CD8-positive, alpha-beta memory T cell (primary cell): ENCODE measurements at regions not wholly inside any gene's neighbourhood (a gene's known extent, or its start where the extent isn't known, plus 50 kb on each side); places are given as distances from the start of the nearest gene placed in this dataset.

Source experiments
- CTCF ChIA-PET: fragments of 350-600 bp; sonication (Branson Sonifier 250); formaldehyde crosslinking; loops from one replicate; lab custom pipeline; 2021; ENCODE audit warnings: antibody characterized with exemption; lab: Charles Lee
- POLR2A ChIA-PET: fragments of 350-600 bp; sonication (Branson Sonifier 250); formaldehyde crosslinking; loops from one replicate; lab custom pipeline; 2021; ENCODE audit warnings: antibody characterized with exemption; lab: Charles Lee
- DNase-seq, 5 donors: peaks; one replicate each; pipeline versions ENCODE4 v3.0.0 to v3.0.0-alpha.2; 2020 to 2022; ENCODE audit warnings: mixed read lengths in 1 of 5
- H3K27ac ChIP-seq: one replicate; pipeline ENCODE4 v1.7.0; 2013; ENCODE audit warnings: low read depth, mild to moderate bottlenecking, low read length, moderate library complexity
- H3K27me3 ChIP-seq: 2 replicates; pipeline ENCODE4 v1.7.0; 2013; ENCODE audit warnings: low read length, mild to moderate bottlenecking; ENCODE audit not compliant: insufficient read depth, poor library complexity, severe bottlenecking
- H3K36me3 ChIP-seq: 2 replicates; pipeline ENCODE4 v1.7.0; 2013; ENCODE audit warnings: mild to moderate bottlenecking, low read length, moderate library complexity; ENCODE audit not compliant: insufficient read depth
- H3K4me1 ChIP-seq: 2 replicates; pipeline ENCODE4 v1.7.0; 2013; ENCODE audit warnings: mild to moderate bottlenecking, low read length, moderate library complexity; ENCODE audit not compliant: insufficient read depth
- H3K4me3 ChIP-seq: 2 replicates; pipeline ENCODE4 v1.7.0; 2013; ENCODE audit warnings: mild to moderate bottlenecking, low read length
- H3K9me3 ChIP-seq: 2 replicates; pipeline ENCODE4 v1.7.0; 2013; ENCODE audit warnings: mild to moderate bottlenecking, low read length
- H3K27ac Mint-ChIP-seq, 8 donors: one replicate each; pipeline ENCODE4 v1.8.0; 2020 to 2021; ENCODE audit warnings: mixed read lengths in 8 of 8, mild to moderate bottlenecking in 6 of 8, inconsistent platforms in 3 of 8, moderate library complexity in 3 of 8
- H3K27me3 Mint-ChIP-seq, 2 donors: one replicate each; pipeline ENCODE4 v1.8.0; 2020 to 2021; ENCODE audit warnings: mixed read lengths in 2 of 2, mild to moderate bottlenecking in 1 of 2, moderate library complexity in 1 of 2
- H3K36me3 Mint-ChIP-seq, 3 donors: one replicate each; pipeline ENCODE4 v1.8.0; 2020 to 2021; ENCODE audit warnings: mixed read lengths in 3 of 3, inconsistent platforms in 1 of 3, mild to moderate bottlenecking in 1 of 3
- H3K4me1 Mint-ChIP-seq, 3 donors: one replicate each; pipeline ENCODE4 v1.8.0; 2020 to 2021; ENCODE audit warnings: mixed read lengths in 3 of 3, inconsistent platforms in 1 of 3, mild to moderate bottlenecking in 1 of 3
- H3K4me3 Mint-ChIP-seq, 7 donors: one replicate each; pipeline ENCODE4 v1.8.0; 2020 to 2021; ENCODE audit warnings: mixed read lengths in 7 of 7, mild to moderate bottlenecking in 6 of 7, moderate library complexity in 4 of 7, inconsistent platforms in 2 of 7
- H3K9me3 Mint-ChIP-seq, 5 donors: one replicate each; pipeline ENCODE4 v1.8.0; 2020 to 2022; ENCODE audit warnings: mixed read lengths in 5 of 5, mild to moderate bottlenecking in 3 of 5, moderate library complexity in 2 of 5, inconsistent platforms in 1 of 5

DNA sequence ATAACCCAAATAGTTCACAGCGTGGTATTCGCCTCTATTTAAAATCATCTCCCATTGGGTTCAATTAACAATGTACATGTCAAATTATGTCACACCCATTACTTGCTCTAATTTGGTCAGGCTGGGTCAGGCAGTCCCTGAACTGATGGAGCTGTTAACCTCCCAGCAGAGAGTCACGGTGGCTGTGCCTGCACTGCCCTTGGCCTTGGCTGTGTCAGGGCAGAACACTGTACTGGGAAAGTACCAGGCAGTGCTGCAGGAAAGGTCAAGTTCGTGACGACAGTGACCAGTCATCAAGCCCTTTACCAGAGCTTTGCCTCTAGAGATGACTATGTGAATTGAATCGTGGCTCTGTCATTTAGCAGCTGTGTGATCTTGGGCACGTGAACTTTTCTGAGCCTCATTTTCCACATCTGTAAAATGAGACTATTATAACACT lies 100.0 kb downstream of the ARF6 start:
- peaks cover 7 to 44% (median 22%) of the 10 kb centered on the region in 3 donors for H3K4me1 Mint-ChIP-seq
- no peak overlapping the region for H3K4me3 ChIP-seq
- no peak for DNase-seq
- no peak overlapping the region for H3K27ac ChIP-seq
- CTCF ChIA-PET, result interaction anchor here (0.9 to 1.4 kb wide), 4 partner anchors 8 to 139 kb away, joined by 3 to 5 read pairs (median 4); no protein-coding TSS in a partner anchor
- POLR2A ChIA-PET, result interaction anchor here (0.5 to 1.1 kb wide), 4 partner anchors 9 to 93 kb away, joined by 3 read pairs; no protein-coding TSS in a partner anchor
- H3K27me3 ChIP-seq, result no peaks in the 10 kb centered on the region
- peaks cover 0 to 4% (median 0%) of the 10 kb centered on the region in 3 donors for H3K36me3 Mint-ChIP-seq
- H3K4me3 Mint-ChIP-seq, result no peak overlapping the region
- no peaks in the 10 kb centered on the region for H3K27me3 Mint-ChIP-seq
- H3K4me1 ChIP-seq, result peaks cover 7% of the 10 kb centered on the region
- H3K36me3 ChIP-seq, result no peaks in the 10 kb centered on the region
- no peaks in the 10 kb centered on the region for H3K9me3 Mint-ChIP-seq
- H3K9me3 ChIP-seq, result no peaks in the 10 kb centered on the region
- H3K27ac Mint-ChIP-seq, result peak overlapping the region in 1 of 8 donors; percentile 23

DNA sequence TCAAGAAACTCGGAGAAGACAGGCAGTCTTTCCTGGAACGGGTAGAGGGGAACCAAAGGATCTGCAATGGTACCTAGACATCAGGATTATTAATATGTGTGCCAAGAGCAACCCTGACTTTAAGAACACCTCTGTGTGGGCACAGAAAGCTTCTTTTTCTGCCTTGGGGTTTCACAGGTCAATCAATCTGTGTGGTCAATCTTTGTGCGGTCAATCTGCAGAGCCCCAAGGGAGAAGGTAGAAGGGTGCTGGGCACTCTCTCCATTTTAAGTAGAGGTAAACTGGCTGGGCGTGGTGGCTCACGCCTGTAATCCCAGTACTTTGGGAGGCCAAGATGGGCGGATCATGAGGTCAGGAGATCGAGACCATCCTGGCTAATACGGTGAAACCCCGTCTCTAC lies 100.7 kb downstream of the ARF6 start:
- ChIA-PET CTCF (interaction anchor here (1.2 to 1.7 kb wide), 5 partner anchors 7 to 140 kb away, joined by 3 to 5 read pairs (median 3); partner anchors contain the start of gene ARF6), POLR2A (interaction anchor here (0.9 to 1.1 kb wide), 2 partner anchors 13 to 82 kb away, joined by 3 read pairs; no protein-coding TSS in a partner anchor)
- Histone ChIP-seq H3K4me1 (peaks cover 13% of the 10 kb centered on the region), H3K36me3 (no peaks in the 10 kb centered on the region), H3K4me3 (no peak overlapping the region), H3K27ac (no peak overlapping the region), H3K9me3 (no peaks in the 10 kb centered on the region), H3K27me3 (no peaks in the 10 kb centered on the region)
- no peak for DNase-seq
- H3K9me3 Mint-ChIP-seq, result no peaks in the 10 kb centered on the region
- H3K4me3 Mint-ChIP-seq, result no peak overlapping the region
- no peaks in the 10 kb centered on the region for H3K27me3 Mint-ChIP-seq
- peaks cover 0 to 4% (median 0%) of the 10 kb centered on the region in 3 donors for H3K36me3 Mint-ChIP-seq
- H3K4me1 Mint-ChIP-seq, result peaks cover 12 to 45% (median 28%) of the 10 kb centered on the region in 3 donors
- H3K27ac Mint-ChIP-seq, result peak overlapping the region in 1 of 8 donors; percentile 43

DNA sequence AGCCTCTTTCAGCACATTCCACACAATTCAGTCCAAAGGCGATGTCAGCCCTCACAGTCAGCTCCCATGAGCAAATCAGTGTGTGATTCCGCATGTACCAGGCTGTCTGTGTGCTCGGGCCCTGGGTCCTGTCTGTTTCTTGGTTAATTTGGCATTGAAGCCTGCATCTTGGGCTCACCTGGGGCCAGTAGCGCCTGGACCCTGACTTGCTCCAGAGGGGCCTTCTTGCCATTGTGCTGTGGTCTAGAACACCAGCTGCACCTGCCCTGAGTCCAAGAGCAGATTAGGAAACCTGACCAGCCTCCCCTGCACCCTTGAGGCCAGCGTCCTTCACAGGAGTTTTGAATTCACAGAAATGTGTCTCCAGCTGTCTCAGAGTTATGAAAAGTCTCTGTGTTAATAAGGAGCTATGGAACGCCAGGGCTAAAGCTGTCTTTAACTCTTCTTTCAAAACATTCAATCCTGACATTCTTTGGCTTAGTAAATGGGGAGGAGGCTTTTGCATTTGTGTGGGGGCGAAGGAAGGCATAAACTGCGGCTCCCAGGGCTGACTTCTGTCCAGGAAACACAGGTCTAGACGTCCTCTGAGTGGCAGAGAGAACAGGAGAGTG lies 102.2 kb downstream of the ARF6 start:
- Histone ChIP-seq H3K27me3 (no peaks in the 10 kb centered on the region), H3K4me1 (peaks cover 27% of the 10 kb centered on the region), H3K9me3 (no peaks in the 10 kb centered on the region), H3K4me3 (no peak overlapping the region), H3K27ac (no peak overlapping the region), H3K36me3 (no peaks in the 10 kb centered on the region)
- Mint-ChIP-seq H3K4me1 (peaks cover 26 to 55% (median 41%) of the 10 kb centered on the region in 3 donors), H3K27ac (peak overlapping the region in 3 of 8 donors; percentile 31 to 55 (median 47)), H3K4me3 (no peak overlapping the region), H3K27me3 (no peaks in the 10 kb centered on the region), H3K36me3 (peaks cover 0 to 2% (median 0%) of the 10 kb centered on the region in 3 donors), H3K9me3 (no peaks in the 10 kb centered on the region)
- CTCF ChIA-PET, result interaction anchor here (1.7 kb wide), 1 partner anchor 115 kb away, joined by 3 read pairs; no protein-coding TSS in a partner anchor
- POLR2A ChIA-PET, result no interaction called here
- DNase-seq, result no peak

DNA sequence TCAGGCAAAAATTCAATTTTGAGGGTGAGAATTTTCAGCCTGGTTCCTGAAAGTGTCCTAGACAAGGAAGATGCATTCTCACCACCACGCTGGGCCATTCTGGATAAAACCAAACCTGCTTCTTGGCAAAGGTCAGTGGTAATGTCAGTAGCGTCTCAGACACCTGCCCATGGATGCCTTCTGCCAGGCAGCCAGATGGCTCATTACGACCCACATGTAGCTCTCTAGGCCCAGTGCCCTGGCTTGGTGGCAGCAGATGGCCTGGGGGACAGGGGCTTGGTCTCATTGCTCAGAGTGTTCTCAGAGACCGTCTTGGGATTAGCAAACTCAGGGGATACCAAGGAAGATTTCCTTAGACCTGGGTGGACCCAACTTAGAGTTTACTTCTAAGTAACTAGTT lies 105.1 kb downstream of the ARF6 start:
- ChIA-PET POLR2A (interaction anchor here (6.1 kb wide), 1 partner anchor 64 kb away, joined by 85 read pairs; no protein-coding TSS in a partner anchor), CTCF (interaction anchor here (1.4 to 7.5 kb wide), 4 partner anchors 21 to 145 kb away, joined by 5 to 82 read pairs (median 19); partner anchors contain the start of gene NEMF)
- H3K27me3 Mint-ChIP-seq, result peaks cover 0 to 1% of the 10 kb centered on the region in 2 donors
- Histone ChIP-seq H3K4me1 (peaks cover 51% of the 10 kb centered on the region), H3K9me3 (no peaks in the 10 kb centered on the region), H3K27ac (no peak overlapping the region), H3K27me3 (no peaks in the 10 kb centered on the region), H3K4me3 (no peak overlapping the region), H3K36me3 (no peaks in the 10 kb centered on the region)
- DNase-seq, result no peak
- H3K4me1 Mint-ChIP-seq, result peaks cover 52 to 73% (median 57%) of the 10 kb centered on the region in 3 donors
- H3K9me3 Mint-ChIP-seq, result no peaks in the 10 kb centered on the region
- H3K27ac Mint-ChIP-seq, result peak overlapping the region; percentile 24 to 100 (median 94)
- peak overlapping the region in 1 of 7 donors; percentile 12 for H3K4me3 Mint-ChIP-seq
- no peaks in the 10 kb centered on the region for H3K36me3 Mint-ChIP-seq

DNA sequence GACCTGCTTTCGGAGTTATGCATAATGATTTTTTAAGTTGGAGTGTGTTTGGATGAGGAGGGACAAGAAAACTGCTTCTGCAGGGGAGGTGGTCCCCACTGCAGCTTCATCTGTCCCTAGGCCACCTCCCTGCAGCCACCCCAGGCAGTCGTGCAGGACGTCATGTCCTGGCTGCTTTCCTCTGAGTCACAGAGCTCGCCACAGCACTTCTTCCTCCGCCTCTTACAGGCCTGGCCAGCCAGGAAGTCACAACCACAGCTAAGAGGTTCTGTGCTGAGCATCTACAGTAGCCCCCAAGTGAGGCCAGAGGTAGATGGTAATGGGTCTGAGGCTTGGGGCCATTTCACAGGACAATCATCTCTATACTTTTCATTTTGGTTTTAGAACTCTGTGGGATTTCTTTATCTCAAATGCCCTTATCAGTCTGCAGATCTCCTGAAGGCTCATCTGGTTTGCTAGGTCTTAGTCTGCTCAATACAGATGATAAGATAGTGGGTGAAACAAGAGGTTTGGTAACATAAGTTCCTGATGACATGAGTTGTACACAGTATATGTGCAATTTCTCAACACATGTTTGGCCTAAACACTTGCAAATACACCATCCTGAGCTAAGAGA lies 106.4 kb downstream of the ARF6 start:
- H3K4me1 Mint-ChIP-seq, result peaks cover 59 to 81% (median 67%) of the 10 kb centered on the region in 3 donors
- H3K9me3 ChIP-seq, result no peaks in the 10 kb centered on the region
- peaks cover 61% of the 10 kb centered on the region for H3K4me1 ChIP-seq
- no peaks in the 10 kb centered on the region for H3K27me3 ChIP-seq
- peak overlapping the region; percentile 61 for H3K4me3 ChIP-seq
- H3K36me3 Mint-ChIP-seq, result no peaks in the 10 kb centered on the region
- peak overlapping the region; percentile 79 to 93 (median 85) for H3K4me3 Mint-ChIP-seq
- ChIA-PET POLR2A (interaction anchor here (0.9 to 6.1 kb wide), 10 partner anchors 8 to 136 kb away, joined by 3 to 85 read pairs (median 13); partner anchors contain the start of gene ARF6), CTCF (interaction anchor here (1.1 to 7.5 kb wide), 13 partner anchors 19 to 147 kb away, joined by 3 to 163 read pairs (median 15); partner anchors contain the start of gene NEMF)
- no peaks in the 10 kb centered on the region for H3K36me3 ChIP-seq
- no peaks in the 10 kb centered on the region for H3K9me3 Mint-ChIP-seq
- peak; percentile 43 to 90 (median 70) for DNase-seq
- H3K27ac ChIP-seq, result peak overlapping the region; percentile 100
- H3K27ac Mint-ChIP-seq, result peak overlapping the region; percentile 95 to 100 (median 99)
- peaks cover 0 to 1% of the 10 kb centered on the region in 2 donors for H3K27me3 Mint-ChIP-seq

DNA sequence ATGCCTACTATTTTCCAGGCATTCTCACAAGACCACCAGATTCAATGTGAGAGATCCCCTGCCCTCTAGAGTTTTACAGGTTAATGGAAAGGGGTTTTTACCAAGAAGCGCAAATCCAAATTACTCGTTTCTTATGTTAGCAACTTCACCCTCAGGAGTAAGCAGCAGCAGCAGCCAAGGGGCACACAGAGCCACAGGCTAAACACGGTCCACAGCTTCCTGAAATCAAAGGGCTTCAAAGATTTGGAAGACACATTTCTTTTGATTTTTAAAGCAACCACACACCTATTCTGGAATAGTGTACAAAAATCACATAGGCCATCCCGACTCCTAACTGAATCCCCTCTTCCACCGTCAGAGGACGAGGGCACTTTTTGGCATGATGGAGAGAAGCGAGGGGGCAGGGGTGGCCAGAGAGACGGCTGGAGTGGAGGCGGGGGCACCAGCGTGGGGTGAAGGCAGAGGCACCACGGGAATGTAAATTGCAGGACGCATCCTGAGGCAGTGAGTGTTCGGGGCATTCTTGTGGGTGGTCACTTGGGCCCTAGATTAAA lies 107.0 kb downstream of the ARF6 start:
- H3K4me3 Mint-ChIP-seq, result peak overlapping the region; percentile 79 to 93 (median 85)
- CTCF ChIA-PET, result interaction anchor here (0.7 to 7.5 kb wide), 20 partner anchors 20 to 148 kb away, joined by 3 to 163 read pairs (median 6); partner anchors contain the start of genes ARF6 and NEMF

DNA sequence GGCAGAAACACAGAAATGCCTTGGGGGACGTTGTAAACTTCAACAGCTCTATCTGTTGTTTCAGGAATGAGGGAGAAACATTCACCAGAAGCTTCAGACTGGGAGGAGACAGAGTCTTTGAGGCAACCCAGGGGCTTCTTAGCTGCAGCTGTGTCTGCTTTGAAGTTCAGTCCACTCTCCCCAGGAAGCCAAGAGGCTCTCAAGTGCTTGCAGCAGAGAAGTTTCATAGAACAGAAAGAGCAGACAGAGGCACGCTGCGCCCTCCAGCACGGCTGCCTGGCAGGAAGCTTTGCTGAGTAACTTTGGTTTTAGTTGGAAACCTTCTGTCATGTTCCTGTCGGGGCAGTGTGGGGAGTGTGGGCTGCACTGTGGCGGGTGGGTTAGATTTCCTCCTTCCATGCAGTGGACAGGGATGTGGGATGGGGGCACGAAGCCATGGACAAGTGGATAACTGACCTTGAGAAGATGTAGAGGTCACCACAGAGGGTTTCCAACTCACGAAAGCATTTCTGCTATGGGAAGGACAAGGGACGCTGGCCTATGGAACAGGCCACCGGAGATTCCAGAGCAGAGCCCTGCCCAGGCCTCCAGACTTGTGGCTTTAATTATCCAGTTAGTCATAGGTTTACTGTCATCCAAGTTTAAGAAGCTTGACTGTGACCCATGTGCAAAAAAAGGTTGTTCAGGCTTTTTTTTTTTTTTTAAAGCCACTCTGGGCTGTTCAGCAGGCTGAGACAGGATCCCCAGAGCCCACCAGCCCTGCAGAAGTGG lies 107.7 kb downstream of the ARF6 start:
- Mint-ChIP-seq H3K4me3 (peak overlapping the region; percentile 79 to 93 (median 85)), H3K27ac (peak overlapping the region; percentile 95 to 100 (median 99)), H3K4me1 (peaks cover 63 to 83% (median 74%) of the 10 kb centered on the region in 3 donors), H3K9me3 (no peaks in the 10 kb centered on the region), H3K27me3 (peaks cover 0 to 1% of the 10 kb centered on the region in 2 donors), H3K36me3 (no peaks in the 10 kb centered on the region)
- Histone ChIP-seq H3K36me3 (no peaks in the 10 kb centered on the region), H3K9me3 (no peaks in the 10 kb centered on the region), H3K4me1 (peaks cover 61% of the 10 kb centered on the region), H3K4me3 (peak overlapping the region; percentile 61), H3K27ac (peak overlapping the region; percentile 100), H3K27me3 (no peaks in the 10 kb centered on the region)
- DNase-seq, result peak; percentile 56 to 84 (median 68)
- ChIA-PET POLR2A (interaction anchor here (0.6 to 6.1 kb wide), 18 partner anchors 21 to 148 kb away, joined by 3 to 85 read pairs (median 11); partner anchors contain the start of genes ARF6 and NEMF), CTCF (interaction anchor here (0.7 to 7.5 kb wide), 23 partner anchors 8 to 367 kb away, joined by 3 to 163 read pairs (median 6); partner anchors contain the start of genes ARF6 and NEMF)

More for the DNA sequence above, 107.0 kb downstream of the ARF6 start:
- peak overlapping the region; percentile 100 for H3K27ac ChIP-seq
- Mint-ChIP-seq H3K9me3 (no peaks in the 10 kb centered on the region), H3K27ac (peak overlapping the region; percentile 95 to 100 (median 99)), H3K27me3 (peaks cover 0 to 1% of the 10 kb centered on the region in 2 donors), H3K4me1 (peaks cover 61 to 83% (median 71%) of the 10 kb centered on the region in 3 donors), H3K36me3 (no peaks in the 10 kb centered on the region)
- peaks cover 61% of the 10 kb centered on the region for H3K4me1 ChIP-seq
- POLR2A ChIA-PET, result interaction anchor here (0.8 to 6.1 kb wide), 17 partner anchors 9 to 147 kb away, joined by 3 to 85 read pairs (median 9); partner anchors contain the start of genes ARF6 and NEMF
- H3K4me3 ChIP-seq, result peak overlapping the region; percentile 61
- no peaks in the 10 kb centered on the region for H3K36me3 ChIP-seq
- no peaks in the 10 kb centered on the region for H3K27me3 ChIP-seq
- DNase-seq, result peak in 2 of 5 donors; percentile 5 to 17
- H3K9me3 ChIP-seq, result no peaks in the 10 kb centered on the region
